NCI-H345 treated with DMSO at 0.1 percent for 48 hours (cell line): ENCODE measurements at regions not wholly inside any gene's neighbourhood (a gene's known extent, or its start where the extent isn't known, plus 50 kb on each side); places are given as distances from the start of the nearest gene placed in this dataset.
"Not testable (repeated sequence)": the region's sequence is repeated elsewhere in the genome, so short reads cannot be mapped to it uniquely, and the experiment has no call there.

Experiments
- DNase-seq: peaks from one replicate; lab custom pipeline; 2025; ENCODE audit not compliant: unreplicated experiment; lab: John Stamatoyannopoulos, UW

DNA sequence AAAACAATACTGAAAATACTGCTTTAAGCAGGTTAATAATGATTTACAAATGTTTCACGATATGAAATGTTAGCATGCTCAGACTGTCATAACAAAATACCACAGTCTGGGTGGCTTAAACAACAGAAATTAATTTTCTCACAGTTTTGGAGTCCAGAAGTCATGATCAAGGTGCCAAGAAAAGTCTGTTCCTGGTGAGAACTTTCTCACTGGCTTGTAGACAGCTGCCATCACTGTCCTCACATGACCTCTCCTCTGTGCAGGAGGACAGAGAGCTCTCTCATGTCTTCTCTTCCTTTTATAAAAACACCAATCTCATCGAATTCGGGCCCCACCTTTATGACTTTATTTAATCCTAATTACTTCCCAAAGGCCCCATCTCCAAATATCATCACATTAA lies 426.7 kb downstream of the KLHL13 start:
- no peak for DNase-seq

- no peak for DNase-seq
Observed at GRCh38 chrX:117680286-117680685, 436.3 kb downstream of the KLHL13 start.

DNA sequence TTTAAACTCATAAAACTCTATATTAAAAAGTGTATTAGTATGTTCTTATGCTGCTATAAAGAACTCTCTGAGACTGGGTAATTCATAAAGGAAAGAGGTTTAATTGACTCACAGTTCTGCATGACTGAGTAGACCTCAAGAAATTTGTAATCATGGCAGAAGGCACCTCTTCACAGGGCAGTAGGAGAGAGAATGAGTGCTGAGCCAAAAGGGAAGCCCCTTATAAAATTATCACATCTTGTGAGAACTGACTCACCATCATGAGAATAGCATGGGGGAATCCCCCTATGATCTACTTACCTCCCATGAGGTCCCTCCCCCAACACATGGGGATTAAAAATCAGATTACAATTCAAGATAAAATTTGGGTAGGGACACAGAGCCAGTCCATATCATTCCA lies 463.2 kb downstream of the KLHL13 start:
- no peak for DNase-seq

DNA sequence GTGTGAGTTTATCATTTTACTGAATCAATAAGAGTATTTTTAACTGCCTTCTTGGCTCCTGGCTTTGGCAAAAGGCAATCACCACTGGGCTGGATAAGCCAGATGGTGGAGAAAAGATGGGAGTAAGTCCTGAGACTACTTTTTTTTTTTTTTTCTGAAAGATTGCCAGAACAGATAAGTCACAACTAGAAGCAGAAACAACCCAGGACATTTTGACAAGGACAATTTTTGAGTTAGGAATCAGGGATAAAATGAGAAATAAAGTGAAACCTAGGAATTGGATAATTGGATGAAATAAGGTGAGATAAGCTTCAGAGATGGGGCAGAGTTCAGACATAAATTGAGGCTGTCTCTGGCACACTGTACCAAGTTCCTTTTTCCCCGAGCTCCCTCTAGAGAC lies 471.0 kb downstream of the KLHL13 start:
- DNase-seq, result no peak

DNA sequence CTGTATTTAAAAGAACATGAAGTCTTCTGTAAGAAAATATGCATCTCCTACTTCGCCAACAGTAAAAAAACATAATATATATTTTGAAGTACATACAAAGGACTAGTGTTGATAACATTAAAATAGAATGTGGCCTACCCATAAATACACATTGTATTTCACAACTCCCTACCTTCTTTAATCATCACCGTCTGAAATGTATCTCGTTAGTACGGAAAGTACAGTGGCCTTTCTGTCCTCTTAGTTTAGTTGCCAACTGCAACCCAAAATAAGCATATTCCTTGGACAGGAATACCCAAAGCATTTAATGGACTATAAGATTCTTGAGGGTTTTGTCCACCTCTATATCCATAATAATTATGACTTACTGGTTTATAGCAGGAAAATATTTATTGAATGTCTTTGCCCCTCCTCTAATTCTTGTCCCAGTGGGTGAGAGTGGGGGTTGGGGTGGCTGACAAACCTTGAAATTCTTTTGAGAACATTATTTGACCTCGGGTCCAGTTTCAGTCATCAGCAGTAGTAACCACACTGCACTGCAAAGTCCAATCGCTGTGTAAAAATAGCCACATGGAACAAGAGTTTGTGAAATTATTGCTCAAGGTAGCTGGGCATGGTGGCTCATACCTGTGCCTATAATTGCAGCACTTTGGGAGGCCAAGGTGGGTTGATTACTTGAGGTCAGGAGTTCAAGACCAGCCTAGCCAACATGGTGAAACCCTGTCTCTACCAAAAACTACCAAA lies 474.5 kb downstream of the KLHL13 start:
- no peak for DNase-seq

- DNase-seq, result no peak
Observed at GRCh38 chrX:117636826-117637225, 479.8 kb downstream of the KLHL13 start.

DNA sequence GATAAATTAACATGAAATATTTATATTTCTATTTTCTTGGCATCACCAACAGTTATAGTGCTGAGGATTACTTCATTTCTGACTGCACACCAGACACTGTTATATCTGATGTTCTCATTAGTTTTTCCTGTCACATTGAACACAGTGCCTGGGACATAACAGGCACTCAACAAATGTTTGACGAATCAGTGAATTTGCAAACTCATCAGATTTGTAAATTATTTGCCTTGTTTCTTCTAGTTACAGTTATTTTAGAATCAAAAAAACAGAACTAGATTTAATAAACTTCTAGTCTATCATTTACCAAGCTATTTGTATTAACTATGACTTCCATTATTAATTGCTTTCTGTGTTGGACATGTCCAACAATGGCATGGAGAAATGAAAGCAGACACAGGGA lies 483.3 kb downstream of the KLHL13 start:
- DNase-seq, result no peak

- no peak for DNase-seq
Observed at GRCh38 chrX:117628381-117628780, 488.2 kb downstream of the KLHL13 start.

DNA sequence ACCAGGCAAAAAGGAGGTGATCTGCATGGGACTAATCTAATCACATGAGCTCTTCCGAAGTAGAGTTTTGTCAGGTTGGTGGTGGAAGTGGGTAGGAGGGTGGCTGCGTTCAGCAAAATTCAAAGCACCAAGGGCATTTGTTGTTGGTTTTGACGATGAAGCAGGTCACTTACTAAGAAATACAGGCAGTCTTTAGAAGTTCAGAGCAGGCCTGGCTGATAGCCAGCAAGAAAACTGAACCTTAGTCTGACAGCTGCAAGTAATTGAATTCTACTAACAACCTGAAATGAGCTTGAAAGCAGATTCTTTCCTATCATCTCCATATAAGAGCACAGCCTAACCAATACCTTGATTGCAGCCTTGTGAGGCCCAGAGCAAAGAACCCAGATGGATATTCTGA lies 505.8 kb downstream of the KLHL13 start:
- DNase-seq, result no peak

DNA sequence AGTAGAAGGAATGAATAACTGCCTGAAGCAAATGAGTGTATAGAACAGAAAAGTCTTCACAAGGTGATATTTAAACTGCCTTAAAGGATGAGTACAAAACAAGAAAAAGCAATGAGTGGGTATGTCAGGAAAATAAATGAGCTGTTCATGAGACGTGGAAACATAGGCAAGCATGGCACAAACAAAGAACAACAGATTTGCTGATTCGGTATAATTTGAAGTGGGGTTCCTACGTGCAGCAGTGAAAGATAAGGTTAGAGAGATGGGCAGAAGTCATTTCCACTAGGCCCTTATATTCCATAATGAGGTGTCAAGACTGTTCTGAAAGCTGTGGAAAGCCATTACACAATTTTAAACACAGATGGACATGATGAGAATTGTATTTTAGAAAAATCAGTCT lies 506.6 kb downstream of the KLHL13 start:
- no peak for DNase-seq

DNA sequence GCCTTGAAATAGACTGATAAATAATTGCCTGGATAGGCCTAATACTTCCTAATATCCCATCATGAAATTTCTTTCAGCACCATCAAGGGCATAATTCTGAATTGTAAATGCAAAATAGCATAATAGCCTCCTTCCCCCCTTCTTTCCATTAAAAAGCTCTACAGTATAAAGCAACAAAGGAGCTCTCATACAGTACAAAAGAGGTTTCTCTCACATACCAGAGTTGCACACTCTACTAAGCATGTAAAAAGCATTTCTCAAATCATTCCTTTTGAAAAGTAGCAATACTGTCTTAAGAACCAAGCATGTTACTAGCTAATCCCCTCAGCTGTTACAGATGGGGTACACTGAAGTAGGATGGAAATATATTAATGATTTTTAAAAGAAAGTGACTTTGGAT lies 509.0 kb downstream of the KLHL13 start:
- DNase-seq, result no peak

- not testable (repeated sequence) for DNase-seq
Observed at GRCh38 chrX:117606101-117606500, 510.5 kb downstream of the KLHL13 start.

DNA sequence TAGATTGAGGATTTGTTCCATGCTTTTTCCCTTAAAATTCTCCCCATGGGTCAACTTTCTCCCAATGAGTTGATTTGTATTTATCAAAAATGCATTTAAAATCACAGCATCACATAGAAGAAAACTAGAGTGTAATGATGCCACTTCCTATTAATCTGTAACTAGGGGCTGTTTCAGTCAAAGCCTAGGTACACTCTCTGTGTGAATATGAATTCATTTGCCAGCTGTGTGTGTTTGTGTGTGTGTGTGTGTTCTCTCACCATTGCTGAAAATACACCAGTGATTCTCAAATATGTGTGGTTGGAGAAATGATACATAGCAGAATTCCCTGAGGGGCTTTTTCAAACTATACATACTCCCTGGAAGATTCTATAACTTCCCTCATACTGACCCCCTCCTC lies 546.5 kb downstream of the KLHL13 start:
- no peak for DNase-seq

DNA sequence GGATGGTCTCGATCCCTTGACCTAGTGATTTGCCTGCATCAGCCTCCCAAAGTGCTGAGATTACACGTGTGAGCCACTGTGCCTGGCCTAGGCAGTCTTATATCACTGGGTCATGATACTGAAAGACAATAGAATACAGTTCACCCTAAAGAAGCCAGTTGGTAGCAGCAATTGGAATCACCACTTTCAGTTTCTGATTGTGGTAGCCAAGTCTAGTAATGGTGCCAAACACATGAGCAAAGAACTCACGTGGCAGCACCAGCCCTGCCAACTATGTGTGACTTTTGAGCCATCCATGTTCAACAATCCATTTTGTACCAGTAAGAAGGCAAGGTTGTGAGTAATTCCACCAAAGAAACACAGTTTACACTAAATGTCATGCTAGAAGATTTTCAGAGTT lies 548.4 kb downstream of the KLHL13 start:
- no peak for DNase-seq

GRCh38 chrX:117543885-117544284 lies 572.7 kb downstream of the KLHL13 start:
- DNase-seq, result no peak

- no peak for DNase-seq
Observed at GRCh38 chrX:117539090-117539418, 577.6 kb downstream of the KLHL13 start.

GRCh38 chrX:117538178-117539089 lies 578.2 kb downstream of the KLHL13 start:
- no peak for DNase-seq

DNA sequence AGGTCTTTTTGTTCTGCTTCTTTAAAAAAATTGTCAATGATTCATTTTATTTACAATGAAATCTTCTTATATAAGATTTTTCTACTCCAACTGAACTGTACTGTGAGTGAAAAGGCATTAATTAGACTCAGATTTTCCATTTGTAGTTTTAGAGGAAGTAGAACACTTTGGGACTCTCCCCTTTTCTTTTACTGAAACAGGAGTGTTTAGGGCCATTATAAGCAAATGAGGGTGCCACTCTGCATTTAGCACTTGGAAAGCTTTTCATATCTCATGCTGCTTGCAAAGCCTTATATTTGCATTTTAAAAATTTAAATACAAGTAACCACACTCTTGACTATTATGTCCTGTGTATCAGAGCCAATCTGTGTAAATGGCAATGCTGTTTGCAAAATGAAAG lies 584.3 kb downstream of the KLHL13 start:
- DNase-seq, result no peak

DNA sequence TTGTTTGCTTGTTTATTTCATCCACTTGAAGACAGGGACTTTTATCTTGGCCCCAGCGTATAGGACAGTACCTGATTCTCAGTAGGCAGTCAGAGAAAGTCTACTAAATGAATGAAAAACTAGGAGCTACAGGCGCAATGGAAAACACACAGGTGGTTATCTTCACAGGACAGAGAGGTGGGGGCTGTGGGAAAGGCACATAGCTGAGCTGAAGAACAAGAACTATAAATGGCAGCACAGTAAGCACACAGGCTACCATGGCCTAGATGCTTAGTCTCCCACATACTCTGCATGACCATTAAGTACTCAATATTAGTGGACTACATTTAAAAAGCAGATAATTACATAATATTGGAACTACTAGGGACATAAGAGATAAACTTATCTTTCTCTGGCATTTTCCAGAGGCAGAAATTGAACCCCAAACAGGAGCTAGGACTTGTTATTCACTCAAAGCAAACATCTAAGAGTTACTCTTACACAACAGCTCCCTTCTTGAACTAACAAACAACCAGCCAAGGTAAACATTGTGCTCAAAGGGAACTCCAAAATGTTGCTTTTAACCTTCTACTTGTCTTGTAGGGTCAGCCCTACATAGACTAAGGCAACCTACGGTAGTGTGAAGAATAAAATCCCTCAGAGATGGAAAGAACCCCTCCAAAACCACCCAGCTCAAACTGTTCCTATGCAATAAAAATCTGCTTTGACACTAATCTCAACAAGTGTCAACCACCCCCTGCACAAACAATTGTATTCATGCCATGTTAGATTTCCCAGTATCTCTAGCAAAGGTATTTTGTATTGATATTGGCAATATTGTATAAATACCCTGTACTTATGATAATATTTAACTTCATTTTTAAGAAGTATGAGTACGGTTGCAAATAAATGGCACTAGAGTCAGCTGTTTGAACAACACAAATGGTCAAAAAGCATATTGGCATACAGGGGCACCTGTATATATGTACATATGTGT lies 593.6 kb downstream of the KLHL13 start:
- DNase-seq, result no peak

DNA sequence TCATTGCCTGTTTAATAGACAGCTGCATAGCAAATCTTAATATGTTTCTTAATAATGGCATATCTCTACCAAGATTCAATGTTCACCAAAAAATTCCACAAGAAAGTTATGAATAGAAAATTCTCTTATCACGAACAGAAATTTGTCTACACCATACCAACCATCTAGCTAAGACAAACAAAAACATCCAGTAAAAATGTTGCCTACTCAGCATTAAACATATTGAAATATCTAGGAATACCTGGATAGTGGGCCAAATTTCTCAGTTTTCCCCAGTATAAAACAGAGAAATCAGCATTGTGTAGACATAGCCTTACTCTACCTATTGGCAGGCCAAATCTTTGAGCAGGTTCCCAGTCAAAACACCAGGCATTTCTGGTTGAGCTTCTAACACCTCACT lies 598.6 kb downstream of the KLHL13 start:
- DNase-seq, result no peak

DNA sequence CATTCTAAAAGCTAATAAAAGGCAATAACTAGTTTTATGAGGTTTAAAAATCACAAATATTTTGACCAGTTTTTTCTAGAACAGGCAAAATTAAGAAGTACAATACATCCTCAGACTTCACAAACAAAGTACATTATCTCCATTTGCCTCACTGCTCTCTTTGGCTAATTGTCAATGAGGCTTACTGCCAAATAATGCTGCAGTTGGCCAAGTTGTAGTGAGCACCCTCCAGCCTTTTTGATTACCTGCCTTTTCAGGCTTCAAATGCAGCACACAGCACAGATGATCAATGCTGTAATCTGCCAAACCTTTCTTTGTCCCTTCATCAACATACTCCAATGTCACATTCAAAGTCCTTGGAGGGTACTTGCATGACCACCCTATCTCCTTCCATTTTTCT lies 605.2 kb downstream of the KLHL13 start:
- DNase-seq, result no peak
